Erythroblast (primary cell): ENCODE measurements at regions not wholly inside any gene's neighbourhood (a gene's known extent, or its start where the extent isn't known, plus 50 kb on each side); places are given as distances from the start of the nearest gene placed in this dataset.

Experiments used
- GATA1 ChIP-seq: IDR thresholded peaks from 2 replicates; pipeline ENCODE4 v1.6.1; 2011; ENCODE audit warnings: low read depth, mild to moderate bottlenecking, control low read depth, low read length, moderate library complexity
- POLR2A ChIP-seq: IDR thresholded peaks from 2 replicates; pipeline ENCODE4 v1.6.1; 2011; ENCODE audit warnings: mild to moderate bottlenecking, low read length

DNA sequence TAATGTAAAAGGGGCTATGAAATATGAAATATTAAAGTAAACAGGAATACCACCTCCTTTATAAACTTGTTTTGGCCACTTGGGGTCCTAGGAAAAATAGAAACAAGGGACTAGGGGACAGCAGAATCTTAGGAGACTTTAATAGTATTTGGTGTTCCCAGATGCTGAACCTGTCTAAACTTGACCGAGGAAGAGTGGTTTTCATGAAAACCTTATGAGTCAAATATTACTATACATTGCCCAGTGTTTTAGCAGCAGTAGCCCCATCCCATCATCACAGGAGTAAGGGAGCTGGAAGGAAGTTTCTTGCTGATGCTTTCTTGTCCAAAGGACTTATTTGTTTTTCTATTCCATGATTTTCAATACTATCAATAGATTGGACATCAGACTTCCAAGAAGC is 177.5 kb upstream of the CAND1 start:
- TF ChIP-seq POLR2A (no peak), GATA1 (no peak)
